ENCODE measurements at regions not wholly inside any gene's neighbourhood (a gene's known extent, or its start where the extent isn't known, plus 50 kb on each side); places are given as distances from the start of the nearest gene placed in this dataset.

DNA sequence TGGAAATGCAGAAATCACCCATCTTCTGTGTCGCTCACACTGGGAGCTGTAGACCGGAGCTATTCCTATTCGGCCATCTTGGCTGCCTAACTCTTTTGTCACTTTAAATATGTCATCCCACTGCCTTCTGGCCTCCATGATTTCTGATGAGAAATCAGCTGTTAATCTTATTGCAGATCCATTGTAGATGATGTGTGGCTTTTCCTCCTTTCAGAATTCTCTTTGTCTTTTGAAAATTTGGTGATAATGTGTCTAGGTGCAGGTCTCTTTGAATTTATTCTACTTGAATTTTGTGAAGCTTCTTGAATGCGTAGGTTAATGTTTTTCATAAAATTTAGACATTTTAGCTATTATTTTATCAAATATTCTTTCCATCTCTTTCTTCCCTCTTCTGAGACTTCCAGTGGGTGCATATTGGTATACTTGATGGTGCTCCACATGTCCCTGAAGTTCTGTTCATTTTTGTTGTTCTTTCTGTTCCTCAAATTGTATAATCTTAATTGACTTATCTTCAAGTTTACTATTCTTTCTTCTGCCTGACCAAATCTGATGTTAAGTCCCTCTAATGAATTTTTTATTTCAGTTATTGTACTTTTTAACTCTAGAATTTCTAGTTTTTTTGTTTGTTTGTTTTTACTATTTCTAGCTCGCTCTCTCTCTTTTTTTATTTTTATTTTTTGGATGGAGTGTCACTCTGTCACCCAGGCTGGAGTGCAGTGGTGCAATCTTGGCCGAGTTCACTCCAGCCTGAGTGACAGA, 90.8 kb upstream of the DLX2 start:
- no peak overlapping the region for H3K4me3 ChIP-seq
- no peaks in the 10 kb centered on the region for H3K36me3 ChIP-seq
- DNase-seq, result no peak
- no peaks in the 10 kb centered on the region for H3K4me1 ChIP-seq
- intact Hi-C loops (cut with DNase I), result no loop called here
- H3K9me3 ChIP-seq, result no peaks in the 10 kb centered on the region
- H3K27ac ChIP-seq, result no peak overlapping the region
- no peaks in the 10 kb centered on the region for H3K27me3 ChIP-seq
- TF ChIP-seq, protein P1, sequence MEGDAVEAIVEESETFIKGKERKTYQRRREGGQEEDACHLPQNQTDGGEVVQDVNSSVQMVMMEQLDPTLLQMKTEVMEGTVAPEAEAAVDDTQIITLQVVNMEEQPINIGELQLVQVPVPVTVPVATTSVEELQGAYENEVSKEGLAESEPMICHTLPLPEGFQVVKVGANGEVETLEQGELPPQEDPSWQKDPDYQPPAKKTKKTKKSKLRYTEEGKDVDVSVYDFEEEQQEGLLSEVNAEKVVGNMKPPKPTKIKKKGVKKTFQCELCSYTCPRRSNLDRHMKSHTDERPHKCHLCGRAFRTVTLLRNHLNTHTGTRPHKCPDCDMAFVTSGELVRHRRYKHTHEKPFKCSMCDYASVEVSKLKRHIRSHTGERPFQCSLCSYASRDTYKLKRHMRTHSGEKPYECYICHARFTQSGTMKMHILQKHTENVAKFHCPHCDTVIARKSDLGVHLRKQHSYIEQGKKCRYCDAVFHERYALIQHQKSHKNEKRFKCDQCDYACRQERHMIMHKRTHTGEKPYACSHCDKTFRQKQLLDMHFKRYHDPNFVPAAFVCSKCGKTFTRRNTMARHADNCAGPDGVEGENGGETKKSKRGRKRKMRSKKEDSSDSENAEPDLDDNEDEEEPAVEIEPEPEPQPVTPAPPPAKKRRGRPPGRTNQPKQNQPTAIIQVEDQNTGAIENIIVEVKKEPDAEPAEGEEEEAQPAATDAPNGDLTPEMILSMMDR (IDR thresholded peaks at IDR 0.05), result no peak
- H3K9ac ChIP-seq (ENCODE audit: low read depth in 2 of 2, low read length in 2 of 2), result no peak overlapping the region

DNA sequence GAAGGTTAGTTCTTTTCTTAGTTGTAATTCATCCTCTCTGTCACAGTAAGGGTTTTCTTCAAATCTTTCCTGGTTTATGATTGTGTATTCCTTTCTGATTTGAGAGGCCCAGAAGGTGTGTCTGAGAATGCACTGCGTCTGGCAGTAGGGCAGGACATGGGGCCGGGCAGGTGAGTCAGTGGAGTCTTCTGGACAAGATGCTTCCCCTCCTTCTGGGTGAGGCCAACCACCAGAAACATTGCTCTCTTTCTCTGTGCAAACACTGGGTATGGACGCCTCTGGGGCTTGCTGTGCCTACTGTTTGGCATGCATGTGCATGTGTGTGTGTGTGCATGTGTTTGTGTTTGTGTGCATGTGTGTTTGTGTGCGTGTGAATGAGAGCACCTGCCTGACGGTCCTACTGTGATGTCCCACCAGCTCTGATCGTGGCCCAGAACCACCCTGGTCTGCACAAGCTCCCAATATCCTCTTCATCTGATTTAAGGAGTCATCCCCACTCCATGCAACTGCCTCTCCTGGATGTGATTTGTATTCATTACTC, 93.2 kb upstream of the DLX2 start:
- no peak overlapping the region for H3K27ac ChIP-seq
- intact Hi-C loops (cut with DNase I), result no loop called here
- no peaks in the 10 kb centered on the region for H3K27me3 ChIP-seq
- no peaks in the 10 kb centered on the region for H3K36me3 ChIP-seq
- no peaks in the 10 kb centered on the region for H3K9me3 ChIP-seq
- H3K4me3 ChIP-seq, result no peak overlapping the region
- TF ChIP-seq, protein P1 (IDR thresholded peaks at IDR 0.05), result no peak
- H3K4me1 ChIP-seq, result no peaks in the 10 kb centered on the region
- peak; percentile 55 for DNase-seq
- H3K9ac ChIP-seq (ENCODE audit: low read depth in 2 of 2, low read length in 2 of 2), result no peak overlapping the region

GRCh38 chr2:172196768-172197431, 94.2 kb upstream of the DLX2 start:
- Histone ChIP-seq H3K9me3 (no peaks in the 10 kb centered on the region), H3K27me3 (no peaks in the 10 kb centered on the region), H3K9ac (ENCODE audit: low read depth in 2 of 2, low read length in 2 of 2) (peak overlapping the region in 1 of 2 donors; percentile 19), H3K4me1 (no peaks in the 10 kb centered on the region), H3K4me3 (no peak overlapping the region), H3K27ac (no peak overlapping the region), H3K36me3 (no peaks in the 10 kb centered on the region)
- intact Hi-C loops (cut with DNase I), result no loop called here
- DNase-seq, result no peak
- TF ChIP-seq, protein P1 (IDR thresholded peaks at IDR 0.05), result no peak

DNA sequence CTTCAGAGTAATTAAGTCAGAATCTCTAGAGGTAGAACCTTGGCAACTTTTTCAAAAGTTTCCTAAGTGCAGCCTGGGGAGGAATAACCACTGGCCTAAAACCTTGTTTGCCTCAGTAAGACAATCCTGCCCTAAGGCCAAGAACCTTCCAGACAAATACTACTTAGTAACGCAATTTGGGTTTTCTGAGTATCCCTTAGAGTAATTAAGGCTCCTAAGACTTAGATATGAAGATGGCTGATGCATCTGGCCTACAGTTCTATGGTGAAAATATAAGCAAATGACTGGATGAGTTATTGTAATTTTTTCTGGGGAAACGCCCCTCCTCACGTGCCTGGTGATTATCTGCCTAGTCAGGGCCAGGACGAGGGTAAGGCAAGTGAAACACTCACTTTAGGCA, 95.7 kb upstream of the DLX2 start:
- H3K27me3 ChIP-seq, result no peaks in the 10 kb centered on the region
- H3K36me3 ChIP-seq, result no peaks in the 10 kb centered on the region
- intact Hi-C loops (cut with DNase I), result no loop called here
- H3K9ac ChIP-seq (ENCODE audit: low read depth in 2 of 2, low read length in 2 of 2), result no peak overlapping the region
- H3K9me3 ChIP-seq, result no peaks in the 10 kb centered on the region
- H3K27ac ChIP-seq, result no peak overlapping the region
- H3K4me3 ChIP-seq, result no peak overlapping the region
- TF ChIP-seq, protein P1 (IDR thresholded peaks at IDR 0.05), result no peak
- no peaks in the 10 kb centered on the region for H3K4me1 ChIP-seq
- DNase-seq, result no peak

DNA sequence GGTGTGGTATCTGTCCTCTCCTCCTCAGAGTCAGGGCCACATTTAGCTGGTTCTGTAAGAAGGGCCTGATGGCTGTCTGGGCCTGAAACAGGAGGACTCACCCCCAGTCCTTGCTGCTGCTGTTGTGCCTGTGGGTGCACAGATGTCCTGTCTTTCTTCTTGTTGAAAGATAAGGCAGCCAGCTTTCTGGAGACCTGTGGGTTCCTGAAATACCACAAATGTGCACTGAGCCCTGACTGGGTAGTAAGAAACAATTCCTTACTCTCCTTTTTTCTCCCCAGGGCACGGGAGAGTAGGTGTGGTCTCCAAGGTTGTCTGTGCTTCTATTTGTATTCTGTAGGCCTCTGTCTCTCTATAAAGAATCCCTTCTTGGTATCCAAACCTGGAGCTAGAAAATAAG, 96.2 kb upstream of the DLX2 start:
- H3K4me1 ChIP-seq, result no peaks in the 10 kb centered on the region
- DNase-seq, result no peak
- H3K4me3 ChIP-seq, result no peak overlapping the region
- H3K36me3 ChIP-seq, result no peaks in the 10 kb centered on the region
- intact Hi-C loops (cut with DNase I), result no loop called here
- H3K9ac ChIP-seq (ENCODE audit: low read depth in 2 of 2, low read length in 2 of 2), result no peak overlapping the region
- no peaks in the 10 kb centered on the region for H3K9me3 ChIP-seq
- TF ChIP-seq, protein P1 (IDR thresholded peaks at IDR 0.05), result no peak
- H3K27me3 ChIP-seq, result no peaks in the 10 kb centered on the region
- no peak overlapping the region for H3K27ac ChIP-seq
